ENCODE measurements at regions not wholly inside any gene's neighbourhood (a gene's known extent, or its start where the extent isn't known, plus 50 kb on each side); places are given as distances from the start of the nearest gene placed in this dataset.
A peak's percentile ranks its signal among the peaks of the same experiment; 100 is the strongest.

DNA sequence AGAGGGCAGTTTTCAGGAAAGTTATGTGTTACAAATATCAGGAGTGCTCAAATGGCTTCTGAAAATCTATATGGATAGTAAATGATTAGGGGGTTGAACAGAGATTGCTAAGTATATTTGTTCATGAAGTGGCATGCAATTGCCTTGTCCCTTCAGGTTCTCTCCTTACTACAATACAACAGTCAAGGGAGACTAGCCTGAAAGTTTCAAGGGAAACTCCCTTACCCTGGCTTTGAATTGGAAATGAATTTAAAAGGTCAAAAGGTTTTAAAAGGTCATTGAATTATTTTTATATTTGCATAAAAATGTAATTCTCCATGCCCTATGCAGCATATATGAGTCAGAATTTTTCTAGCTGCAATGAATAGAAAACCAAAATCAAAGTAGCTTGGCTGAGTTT, 253.1 kb upstream of the SYT1 start:
- TF ChIP-seq, protein P1, sequence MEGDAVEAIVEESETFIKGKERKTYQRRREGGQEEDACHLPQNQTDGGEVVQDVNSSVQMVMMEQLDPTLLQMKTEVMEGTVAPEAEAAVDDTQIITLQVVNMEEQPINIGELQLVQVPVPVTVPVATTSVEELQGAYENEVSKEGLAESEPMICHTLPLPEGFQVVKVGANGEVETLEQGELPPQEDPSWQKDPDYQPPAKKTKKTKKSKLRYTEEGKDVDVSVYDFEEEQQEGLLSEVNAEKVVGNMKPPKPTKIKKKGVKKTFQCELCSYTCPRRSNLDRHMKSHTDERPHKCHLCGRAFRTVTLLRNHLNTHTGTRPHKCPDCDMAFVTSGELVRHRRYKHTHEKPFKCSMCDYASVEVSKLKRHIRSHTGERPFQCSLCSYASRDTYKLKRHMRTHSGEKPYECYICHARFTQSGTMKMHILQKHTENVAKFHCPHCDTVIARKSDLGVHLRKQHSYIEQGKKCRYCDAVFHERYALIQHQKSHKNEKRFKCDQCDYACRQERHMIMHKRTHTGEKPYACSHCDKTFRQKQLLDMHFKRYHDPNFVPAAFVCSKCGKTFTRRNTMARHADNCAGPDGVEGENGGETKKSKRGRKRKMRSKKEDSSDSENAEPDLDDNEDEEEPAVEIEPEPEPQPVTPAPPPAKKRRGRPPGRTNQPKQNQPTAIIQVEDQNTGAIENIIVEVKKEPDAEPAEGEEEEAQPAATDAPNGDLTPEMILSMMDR (IDR thresholded peaks at IDR 0.05), result no peak

DNA sequence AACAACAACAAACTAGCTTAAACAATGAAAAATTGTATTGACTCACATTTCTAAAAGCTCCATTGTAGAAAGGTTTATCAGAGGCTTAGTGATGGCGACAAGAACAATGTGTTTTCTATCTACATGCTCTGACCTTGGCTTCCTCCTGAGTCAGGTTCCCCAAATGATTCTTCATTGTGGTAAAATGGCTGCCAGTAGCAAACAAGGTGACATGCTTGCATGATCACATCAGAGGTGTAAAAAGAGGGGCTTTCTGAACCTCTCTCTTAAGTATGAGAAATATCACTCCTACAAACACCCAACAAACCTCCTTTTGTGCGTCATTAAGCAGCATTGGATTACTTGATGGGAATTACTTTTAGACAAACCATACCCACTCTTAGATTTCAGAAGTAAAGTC, 252.4 kb upstream of the SYT1 start:
- TF ChIP-seq, protein P1 (IDR thresholded peaks at IDR 0.05), result no peak

DNA sequence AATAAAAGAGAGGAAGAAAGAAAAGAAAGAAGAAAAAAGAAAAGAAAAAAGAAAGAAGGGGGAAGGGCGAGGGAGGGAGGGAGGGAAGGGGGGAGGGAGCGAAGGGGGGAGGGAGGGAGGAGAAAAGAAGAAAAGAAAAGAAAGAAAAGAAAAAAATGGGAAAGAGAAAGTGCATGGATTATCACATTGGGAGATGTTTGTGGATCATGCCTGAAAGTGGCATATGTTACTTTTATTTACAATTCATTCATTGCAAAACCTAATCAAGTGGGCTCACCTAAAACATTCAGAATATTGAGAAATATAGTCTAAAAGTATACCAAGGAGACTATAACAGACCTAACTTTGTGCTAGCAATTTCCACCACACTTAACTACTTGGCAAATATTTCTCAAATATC, 246.9 kb upstream of the SYT1 start:
- TF ChIP-seq, protein P1 (IDR thresholded peaks at IDR 0.05), result no peak

DNA sequence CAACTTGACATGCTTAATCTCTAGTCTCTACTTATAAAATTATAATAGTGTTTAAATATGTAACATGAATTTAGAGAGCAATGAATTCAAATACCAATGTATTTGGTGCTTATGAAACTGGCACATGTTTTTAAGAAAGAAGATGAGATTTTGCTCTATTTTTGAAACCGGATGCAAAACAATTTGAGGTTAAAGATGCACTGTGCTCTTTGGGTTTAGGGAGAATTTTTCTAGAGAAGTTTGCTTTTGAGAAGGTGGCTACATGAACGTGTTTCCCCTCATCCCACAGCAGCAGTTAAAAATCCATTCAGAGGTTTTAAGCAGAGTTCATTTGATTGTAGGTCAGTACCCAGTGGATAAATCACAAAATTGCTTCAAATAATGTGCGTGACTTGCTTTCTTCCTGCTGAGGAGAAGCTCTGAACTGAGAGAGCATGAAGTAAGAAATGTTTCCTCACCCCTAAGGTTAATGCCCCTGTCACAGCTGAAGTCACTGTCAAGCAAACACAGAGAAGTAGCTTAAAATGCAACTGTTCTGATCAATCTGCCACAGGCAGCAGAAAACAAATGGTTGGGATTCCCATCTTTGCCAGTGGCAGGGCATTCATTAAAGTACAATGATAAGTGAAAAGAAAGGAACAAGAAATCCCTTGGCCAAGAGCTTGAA, 241.9 kb upstream of the SYT1 start:
- TF ChIP-seq, protein P1 (IDR thresholded peaks at IDR 0.05), result no peak

DNA sequence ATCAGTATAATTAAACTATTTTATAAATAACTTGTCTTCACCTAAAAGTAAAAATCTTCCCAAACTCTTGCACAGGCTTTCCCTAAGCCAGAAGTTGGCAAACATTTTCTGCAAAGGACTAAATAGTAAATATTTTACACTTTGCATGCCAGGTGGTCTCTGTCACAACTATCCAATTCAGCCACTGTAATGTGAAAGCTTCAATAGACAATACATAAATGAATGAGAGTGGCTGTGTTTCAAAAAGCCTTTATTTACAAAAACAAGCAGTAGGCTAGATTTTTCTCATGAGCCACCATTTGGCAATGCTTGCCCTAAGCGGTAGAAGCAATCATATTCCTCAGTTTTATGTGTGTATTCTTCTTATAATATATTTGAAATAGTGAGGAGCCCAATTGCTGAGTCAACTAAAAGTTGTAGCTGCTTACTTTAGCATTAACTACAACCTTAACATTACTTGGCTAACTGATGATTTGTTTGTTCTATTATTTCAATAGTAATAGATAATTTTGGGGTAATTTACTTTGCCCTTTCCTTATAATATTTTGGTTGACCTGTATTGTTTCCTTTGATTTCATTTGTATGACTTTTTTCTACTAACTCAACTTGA, 236.0 kb upstream of the SYT1 start:
- TF ChIP-seq, protein P1 (IDR thresholded peaks at IDR 0.05), result no peak

DNA sequence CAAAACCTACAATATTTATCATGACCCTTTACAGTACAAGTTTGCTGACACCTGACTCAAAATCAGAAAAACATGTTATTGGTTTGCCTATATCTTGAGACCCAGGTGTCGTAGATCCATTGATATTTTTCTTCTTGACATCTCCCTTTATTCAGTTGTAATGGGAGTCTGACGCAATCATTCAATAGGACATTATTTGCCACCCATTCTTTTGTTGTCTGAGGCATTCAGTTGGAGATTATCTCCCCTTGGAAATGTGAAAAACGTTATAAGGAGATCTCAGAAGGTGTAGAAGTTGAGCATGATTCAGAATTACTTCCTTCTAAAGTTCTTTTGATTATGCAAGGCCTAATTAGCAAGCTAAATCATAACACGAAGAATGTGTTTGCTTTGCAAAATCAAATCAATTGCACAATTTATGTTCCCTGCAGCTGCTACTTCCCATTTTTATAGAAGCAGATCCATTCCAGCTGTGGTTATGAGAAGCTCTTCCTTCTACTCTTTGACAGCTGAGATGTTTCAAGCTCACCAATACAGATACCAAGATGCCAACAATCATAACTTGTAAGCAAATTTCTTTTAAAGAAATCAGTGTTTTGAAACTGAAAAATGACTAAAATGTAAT, 228.2 kb upstream of the SYT1 start:
- TF ChIP-seq, protein P1 (IDR thresholded peaks at IDR 0.05), result no peak

DNA sequence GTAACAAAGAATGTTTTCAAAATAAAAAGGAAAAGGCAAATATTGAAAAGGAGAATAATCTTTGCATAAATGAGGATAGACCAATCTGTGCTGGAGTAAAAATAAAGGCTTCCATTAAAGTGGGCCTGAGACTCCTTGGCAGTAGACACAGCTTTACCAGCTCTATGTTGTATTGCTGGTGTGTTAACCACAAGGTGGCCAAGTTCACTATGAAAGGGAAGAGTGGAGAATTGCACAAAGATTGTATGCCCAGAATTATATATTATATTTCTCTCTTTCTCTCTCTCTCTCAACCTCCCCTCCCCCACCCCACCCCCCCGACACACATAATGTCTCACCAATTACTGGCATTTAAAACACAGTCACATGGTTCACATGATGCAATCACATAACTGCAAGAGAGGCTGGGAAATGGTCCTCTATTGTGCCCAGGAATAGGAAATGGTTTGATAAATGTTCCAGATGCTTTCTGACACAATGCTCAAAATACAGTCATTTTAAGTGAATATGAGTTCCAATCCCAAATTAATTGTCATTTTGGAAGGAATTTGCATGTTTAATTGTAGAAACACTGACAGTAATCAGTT, 222.6 kb upstream of the SYT1 start:
- TF ChIP-seq, protein P1 (IDR thresholded peaks at IDR 0.05), result peak; percentile 6; the same call in 1 of the 2 replicates

Measured in LNCAP (cell line).